Stimulated activated CD4-positive, alpha-beta T cell treated with anti-CD3 and anti-CD28 coated beads, Interleukin-4, amount 100 ng/mL, for 48 hours (primary cell): ENCODE measurements at regions not wholly inside any gene's neighbourhood (a gene's known extent, or its start where the extent isn't known, plus 50 kb on each side); places are given as distances from the start of the nearest gene placed in this dataset.
"Not testable (repeated sequence)": the region's sequence is repeated elsewhere in the genome, so short reads cannot be mapped to it uniquely, and the experiment has no call there.

ENCODE experiments used
- DNase-seq, 2 donors: peaks; one replicate each; pipeline ENCODE4 v3.0.0-alpha.2; 2020; ENCODE audit warnings: low read depth in 2 of 2

DNA sequence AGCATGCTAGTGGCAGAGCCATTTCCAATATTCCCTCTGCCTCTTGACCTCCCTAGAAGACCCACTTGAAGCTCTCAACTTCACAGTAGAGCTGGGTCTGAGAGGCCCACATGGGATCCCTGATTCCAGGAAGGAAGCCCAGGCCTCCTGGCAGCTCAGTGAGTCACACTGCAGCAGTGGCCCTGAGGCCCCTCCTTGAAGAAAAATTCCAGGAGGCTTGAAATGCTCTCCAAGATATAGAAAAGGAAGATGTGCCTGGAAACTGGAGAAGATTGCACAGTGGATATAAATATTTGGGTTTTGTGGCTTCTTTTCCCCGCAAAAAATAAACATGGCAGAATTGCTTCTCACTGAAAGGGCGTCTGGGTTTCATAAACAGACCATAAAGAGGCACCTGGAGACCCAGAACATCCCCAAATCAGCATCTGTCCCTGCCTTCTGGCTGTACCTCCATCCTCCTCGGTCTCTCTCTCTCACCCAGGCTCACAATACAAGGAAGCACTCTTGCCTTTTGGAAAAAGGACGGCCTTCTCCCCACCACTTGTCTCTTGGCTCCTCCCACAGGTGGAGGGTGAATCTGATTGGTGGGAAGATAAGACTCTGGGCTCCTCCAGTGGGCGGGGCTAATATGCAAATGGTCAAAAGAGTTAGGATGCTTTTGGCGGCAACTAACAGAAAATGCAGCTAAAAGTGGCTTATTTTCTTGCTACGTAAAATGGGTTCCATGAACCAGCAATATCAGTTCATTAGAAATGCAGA lies 200.0 kb upstream of the SULF2 start:
- no peak for DNase-seq

DNA sequence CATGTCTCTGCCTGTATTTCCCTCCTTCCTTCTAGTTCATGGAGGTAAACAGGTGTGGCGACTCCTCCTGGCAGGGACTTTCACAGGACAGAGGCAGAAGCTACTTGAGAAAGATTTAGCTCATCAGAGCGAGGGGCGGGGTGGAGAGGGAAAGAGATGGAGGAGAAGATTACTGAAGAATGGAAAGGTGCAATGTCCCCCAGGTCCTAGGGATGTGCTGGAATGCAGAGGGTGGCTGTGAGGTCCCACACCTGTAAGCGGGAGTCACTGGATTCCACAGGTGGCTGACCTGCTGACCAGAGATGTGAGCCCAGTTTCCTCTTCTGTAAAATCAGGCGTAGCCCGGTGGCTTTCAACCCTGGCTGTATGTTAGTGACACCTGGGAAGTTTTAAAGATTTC lies 199.2 kb upstream of the SULF2 start:
- DNase-seq: no peak

DNA sequence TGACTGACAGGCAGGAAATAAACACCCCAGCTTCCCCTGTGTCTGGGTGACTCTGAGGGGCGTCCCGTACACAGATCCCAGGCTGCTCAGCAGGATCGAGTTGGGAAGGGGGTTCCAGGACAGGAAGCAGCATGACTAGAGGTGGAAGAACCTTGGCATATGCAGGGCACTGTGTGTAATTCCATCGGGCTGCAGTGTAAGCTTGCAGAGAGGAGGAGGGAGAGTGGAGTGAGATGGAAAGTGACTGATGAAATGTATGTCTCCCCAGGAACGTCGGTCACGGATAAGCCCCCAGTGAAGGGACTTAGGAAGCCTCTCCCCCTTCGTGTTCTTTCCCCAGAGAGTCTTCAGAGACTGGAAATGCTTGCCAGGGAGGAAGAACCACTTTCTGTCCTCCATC lies 198.4 kb upstream of the SULF2 start:
- DNase-seq: not testable (repeated sequence)

DNA sequence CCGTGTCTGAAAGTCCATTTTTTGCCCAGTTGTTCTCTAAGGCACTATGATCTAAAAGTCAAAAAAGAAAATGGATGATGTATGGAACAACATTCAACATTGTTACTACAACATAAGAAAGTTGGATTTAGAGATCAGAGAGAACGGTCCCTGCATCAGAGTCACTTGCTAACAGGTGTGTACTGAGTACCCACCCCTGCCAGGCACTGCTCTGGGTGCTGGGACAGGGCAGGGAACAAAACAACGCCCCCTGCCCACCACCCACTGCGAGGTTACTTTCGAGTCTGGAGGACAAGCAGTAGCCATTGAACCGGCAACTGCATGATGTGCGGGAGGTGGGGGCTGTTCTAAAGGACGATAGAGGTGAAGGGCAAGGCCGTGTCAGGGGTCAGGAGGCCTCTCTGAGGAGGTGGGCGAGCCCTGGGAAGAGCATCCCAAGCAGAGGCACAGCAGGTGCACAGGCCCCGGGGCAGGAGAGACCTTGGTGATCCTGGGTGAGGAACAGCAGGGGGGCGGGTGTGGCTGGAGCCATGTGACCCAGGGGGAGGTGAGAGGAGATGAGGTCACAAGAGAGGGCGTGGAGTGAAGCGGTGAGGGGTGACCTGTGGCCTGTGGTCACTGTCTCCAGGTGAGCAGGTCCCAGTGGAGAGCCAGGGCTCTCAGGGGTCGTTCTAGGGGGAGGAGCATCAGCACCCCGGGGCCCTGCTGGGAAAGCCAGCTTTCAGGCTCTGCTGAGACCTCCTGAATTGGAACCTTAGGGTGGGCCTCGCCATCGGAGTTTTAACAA lies 197.5 kb upstream of the SULF2 start:
- no peak for DNase-seq

DNA sequence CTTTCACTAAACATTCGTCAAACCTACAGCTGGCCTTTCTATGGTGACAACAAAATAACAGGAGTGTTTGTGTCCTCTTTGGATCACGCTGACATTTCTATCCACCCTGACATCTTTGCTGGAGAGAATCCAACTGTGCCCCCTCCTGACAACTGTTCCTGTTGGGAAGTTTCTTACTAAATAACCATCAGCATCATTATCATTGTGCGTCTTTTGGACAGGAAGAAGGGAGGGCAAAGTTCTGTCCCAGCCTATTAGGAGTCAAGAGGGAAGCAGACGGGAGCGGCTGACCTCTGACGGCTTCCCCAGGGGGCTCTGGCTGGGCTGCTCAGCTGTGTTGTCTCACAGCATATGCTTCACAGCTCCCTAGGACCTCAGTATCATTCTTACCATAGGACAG lies 195.9 kb upstream of the SULF2 start:
- DNase-seq: no peak

DNA sequence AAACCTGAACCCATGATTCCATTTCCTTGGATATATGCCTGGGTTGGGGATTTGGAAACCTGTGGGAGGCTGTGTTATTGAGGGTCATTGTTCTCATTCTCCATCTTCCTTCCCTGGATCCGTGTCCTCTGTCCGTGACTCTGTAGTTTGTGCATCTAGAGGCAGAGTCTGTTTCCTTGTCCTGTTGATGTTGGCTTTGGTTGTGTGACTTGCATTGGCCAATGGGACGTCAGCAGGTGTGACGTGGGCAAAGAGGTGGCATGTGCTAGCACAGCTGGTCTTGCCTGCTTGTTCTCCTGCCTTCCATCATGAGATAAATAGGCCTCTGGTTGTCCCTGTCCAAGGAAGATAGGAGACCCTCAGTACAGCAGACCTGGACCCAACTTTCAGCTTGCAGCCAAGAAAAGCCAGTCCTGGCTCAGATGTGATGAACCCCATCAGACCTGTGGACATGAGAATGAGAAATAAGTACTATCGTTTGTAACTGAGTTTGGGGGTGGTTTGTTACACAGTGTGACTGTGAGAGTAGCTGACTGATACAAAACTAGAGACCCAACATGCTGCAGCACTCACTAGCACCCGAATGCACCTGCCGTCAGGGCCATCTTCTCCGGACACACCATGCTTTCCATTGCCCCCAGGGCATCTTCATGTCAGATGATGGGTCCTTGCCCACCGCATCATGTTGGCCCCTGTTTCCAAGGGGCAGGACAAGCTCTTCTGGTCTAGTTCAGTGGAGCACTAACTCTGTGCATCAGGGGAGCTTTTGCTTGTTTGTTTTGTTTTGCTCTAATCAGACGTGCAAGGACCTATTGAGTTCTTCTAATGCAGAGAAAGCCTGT lies 195.3 kb upstream of the SULF2 start:
- no peak for DNase-seq

DNA sequence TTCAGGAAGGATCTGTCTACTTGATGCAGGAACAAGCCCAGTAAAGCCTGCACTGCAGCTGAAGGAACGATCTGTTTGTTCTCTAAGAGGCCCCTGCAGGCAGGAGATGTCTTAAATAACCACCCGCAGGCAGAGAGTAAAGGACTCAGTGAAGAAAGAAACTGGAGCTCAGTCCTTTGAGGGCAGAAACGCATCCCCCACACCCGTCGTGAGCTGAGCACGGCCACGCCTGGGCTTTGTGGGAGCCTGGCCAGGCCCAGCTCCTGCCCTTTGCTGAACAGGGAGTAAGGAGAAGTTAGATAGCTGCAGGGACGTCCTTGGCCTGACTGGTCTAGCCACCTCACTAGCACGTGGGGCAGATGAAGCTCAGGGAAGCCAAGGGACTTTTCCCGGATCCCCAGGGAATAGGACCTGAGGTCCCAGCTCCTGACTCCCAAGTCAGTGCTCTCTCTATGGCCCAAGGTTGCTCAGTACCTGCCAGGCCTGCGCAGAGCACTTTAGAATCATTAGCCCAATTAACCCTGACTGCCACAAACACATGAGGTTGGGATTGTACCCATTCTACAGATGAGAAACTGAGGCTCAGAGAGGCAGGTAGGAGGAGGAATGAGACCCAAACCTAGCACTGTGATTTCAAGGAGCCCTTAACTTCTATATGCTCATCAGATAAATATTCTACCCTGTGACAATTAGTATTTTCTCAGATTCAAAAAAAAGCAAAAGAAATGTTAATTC lies 194.2 kb upstream of the SULF2 start:
- DNase-seq: not testable (repeated sequence)

DNA sequence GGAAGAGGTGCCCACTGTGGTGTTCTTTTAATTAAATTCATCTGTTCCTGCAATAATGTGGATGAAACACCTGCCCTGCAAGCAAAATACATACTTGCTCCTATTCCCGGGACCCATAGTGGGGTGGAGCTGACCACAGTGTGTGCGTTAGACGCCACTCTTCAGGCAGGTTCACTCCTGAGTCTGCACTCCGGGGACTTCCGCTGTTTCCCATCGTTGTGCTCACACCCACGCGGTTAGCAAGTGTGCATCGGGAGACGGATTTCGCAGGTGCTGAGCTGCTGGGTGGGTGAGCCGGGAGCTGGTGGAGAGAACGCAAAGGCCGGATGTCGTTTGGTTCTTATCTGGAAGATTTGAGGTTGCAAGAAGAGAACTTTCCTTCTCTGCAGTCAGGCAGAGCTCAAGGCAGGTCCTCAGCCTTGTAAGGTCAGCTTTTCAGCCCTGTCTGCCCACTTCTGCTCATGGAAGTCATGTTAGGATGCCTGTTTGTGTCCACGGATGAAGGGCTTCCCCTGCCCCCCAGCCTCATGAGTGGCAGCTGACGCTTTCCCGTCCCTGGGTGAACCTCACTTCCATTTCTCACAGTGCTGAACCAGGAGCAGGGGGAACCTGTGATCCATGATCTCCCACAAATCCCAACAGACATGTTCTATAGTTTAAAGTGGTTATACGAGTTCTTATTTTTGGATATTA lies 193.3 kb upstream of the SULF2 start:
- DNase-seq: not testable (repeated sequence)

DNA sequence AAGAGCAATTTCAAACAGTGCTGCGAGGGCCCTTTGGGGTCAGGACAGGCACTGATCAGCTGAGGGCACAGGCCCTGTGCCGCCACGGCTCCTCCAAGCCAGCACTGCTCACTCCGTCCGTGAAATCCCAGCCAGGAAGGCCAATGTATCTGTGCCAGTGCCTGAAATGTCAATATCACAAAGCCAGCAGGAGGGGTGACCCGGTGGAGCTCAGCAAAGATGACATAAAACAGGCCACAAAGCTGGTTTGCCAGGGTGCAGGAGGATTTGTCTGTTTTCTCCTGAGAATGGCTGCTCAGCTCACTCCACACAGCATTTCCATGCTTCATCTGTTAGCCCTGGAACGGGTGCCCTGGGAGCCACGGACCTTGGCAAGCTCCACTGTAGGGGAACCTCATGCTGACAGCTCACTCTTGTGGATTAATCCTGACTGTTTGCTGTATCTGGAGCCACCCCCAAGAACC lies 192.5 kb upstream of the SULF2 start:
- not testable (repeated sequence) for DNase-seq

DNA sequence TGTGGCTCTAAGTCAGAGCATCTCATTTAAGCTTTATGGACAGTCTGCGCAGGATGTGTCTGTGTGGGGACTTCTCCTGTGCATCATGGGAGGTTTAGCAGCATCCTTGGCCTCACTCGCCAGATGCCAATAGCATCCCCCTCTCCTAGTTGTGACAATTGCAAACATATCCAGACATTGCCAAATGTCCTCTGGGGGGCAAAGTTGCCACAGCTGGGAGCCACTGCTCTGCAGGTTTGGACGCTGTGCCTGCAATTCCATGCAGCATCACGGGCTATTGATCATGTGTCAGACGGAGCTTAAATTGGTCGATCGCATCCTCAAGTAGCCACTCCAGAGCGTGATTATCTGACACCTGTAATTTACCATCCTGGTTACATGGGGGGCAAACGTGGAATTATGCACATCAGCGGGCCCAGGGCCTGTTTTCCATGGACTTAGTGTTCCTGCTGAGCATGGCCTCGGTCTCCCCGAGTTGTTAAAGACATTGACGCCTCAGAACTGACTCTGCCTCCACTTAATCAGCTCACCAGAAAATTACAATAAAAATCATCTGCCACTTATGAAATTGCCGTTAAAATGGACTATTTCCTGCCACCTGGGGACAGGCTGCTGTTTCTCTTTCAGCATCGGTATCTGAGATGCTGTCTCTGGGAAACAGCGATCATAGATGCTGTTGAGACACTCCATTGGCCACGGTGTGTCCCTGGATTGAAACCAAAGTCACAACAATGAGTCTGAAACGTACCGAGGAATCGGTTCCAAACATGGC lies 191.9 kb upstream of the SULF2 start:
- DNase-seq: not testable (repeated sequence)

DNA sequence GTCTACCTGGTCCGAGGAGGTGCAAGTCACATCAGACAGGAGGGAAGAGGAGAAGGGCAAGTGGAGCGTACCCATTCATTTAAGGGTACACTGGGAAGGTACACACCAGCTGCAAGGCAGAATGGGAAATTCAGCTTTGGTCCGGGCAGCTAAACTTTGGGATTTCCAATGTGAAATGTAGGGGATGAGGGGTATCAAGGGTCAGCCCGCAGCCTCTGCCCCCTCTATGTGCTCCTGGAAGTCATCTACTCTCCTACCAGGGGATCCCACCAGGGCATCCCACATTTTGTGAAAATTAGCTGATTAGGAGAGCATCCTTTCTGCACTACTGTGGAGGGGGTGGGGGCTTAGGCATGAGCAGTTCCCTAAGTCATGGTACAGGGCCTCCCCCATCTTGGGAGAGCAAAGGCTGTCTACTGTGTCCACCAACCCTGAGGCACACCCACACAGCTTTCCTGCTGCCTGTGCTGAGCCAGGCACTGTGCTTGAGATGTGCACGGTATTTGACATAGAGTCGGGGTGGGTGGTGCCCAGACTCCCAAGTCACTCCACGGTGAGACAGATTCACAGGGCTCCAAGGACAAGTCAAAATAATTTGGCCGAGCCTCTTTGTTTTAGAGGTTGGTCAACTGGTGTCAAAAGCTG lies 189.1 kb upstream of the SULF2 start:
- no peak for DNase-seq

DNA sequence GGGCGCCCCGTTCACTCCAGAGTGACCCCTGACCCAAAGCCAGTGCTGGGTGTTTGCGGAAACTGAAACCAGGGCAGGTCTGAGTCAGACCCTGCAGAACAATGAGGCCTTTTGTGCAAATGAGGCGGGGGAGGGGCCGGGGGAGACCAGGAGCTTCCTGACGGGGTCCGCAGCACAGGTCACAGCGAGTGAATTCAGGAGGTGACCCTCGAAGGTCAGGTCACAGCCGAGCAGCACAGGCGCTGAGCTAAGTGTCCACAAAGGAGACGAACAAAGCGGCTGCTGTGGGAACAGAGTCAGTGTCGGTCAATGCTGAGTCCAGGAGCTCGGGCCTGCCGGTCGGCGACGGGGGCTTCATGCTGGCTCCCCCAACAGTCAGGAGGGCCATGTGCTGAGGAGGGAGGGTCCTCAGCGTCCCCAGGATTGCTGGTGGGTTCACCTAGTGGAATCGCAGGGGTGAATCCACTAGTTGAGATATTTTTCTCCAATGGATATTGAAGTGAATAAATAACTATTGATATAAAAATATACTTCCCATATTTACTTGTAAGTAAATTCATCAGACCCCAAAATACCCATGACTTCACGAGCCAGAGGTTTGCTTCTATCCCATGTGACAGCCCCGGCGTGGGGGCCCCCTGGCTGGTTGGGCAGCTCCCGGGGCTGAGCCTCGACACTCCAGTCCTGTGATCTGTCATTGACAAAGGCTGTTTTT lies 188.4 kb upstream of the SULF2 start:
- DNase-seq: no peak

DNA sequence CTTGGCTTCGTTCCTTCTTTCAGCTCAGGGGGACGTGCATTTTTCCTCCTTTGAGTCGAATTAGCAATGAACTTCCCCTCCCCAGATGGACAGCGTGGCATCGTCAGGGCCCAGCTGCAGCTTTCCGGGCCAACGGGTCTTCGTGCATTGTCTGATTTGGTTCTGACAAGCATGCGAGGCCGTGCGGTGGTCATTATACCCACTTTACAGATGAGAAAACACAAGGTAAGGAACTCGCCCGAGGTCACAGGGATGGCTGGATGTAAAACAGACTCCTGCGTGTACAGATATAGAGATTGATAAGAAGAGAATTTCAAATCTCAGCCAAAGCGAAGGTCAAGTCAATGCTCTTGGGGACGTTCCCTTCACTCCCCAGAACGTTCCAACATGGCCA lies 187.6 kb upstream of the SULF2 start:
- no peak for DNase-seq

DNA sequence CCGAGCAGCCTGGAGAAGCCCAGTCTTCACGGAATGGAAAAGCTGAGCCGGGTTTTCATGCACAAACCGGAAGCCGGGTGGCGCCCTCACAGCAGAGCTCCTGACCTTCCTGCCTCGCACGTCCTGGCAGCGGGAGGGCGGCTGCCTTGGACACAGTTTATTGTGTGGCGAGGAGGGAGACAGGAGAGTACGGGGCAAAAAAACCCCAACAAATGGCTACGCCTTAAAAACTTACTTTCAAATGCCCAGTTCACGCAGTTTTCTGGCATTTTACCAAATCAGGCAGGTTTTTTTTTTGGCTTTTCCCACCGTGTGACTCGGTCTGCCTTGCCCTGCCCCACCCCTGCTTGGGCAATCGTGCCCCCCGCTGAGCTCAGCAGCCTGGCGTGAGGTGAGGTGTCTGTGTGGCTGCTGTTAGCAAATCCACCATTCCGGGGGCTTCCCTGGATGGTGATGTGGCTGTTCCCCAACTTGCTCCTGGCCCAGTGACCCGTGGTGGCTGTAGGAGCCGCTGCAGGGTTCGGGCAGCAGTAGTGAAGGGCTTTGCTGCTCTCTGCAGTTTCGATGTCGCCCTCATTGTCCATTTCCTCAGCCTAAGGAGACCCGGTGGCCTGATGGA lies 187.1 kb upstream of the SULF2 start:
- not testable (repeated sequence) for DNase-seq

DNA sequence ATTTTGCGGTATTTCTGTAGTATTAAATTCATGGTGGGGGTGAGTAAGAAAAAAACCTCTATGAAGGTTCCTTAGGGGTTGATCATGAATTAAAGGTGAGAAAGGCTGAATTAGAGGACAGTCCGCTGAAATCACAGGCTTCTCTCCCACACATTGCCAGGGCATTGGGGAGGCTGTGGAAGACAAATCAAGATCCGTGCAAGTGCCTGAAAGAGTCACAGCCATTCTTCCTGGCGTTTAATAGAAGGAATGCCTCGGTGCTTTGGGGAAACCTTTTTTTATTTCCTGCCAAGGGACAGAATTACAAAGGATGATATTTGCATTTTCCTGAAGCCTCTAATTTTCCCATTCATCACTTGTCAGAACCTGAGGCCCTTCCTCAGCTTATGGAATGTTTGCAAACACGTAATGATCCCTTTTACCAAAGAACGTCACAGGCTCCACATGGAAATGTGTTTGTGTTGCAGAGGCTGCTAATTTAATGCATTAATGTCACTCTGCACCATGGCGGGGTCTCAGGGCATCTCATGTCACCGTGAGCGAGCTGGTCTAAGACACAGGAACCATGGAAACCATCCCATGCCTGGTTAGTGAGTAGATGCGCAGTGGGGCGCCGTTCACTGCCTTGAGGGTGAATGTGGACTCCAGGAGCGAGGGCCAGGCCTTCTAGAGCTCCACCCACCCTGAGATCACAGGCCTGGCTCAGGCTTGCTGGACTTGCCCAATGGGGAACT lies 185.9 kb upstream of the SULF2 start:
- no peak for DNase-seq

DNA sequence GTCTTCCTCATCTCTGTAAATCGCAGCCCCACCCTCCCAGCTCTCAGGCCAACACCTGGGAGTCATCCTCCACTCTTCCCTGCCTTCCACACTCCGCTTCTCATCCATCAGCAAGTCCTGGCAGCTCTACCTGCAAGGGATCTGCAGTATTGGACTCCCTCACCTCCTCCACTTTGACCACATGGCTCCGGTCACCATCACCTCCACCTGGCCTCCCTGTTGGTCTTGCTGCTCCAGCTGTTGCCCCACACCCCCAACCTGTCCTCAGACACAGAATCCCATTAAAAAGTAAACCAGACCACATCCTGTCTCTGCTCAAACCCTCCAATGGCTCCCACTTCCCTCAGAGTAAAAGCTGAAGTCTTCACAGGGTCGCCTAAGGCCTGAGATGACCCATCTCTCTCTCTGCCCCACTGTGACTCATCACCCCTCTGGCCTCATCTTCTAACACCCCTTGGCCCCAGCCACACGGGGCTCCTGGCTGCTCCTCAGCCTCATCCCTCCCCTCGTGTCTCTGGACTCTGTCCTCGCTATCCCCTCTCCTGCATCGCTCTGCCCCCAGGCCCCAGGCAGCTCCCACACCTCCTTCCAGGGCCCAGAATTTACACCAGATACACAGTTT lies 185.1 kb upstream of the SULF2 start:
- DNase-seq: no peak

DNA sequence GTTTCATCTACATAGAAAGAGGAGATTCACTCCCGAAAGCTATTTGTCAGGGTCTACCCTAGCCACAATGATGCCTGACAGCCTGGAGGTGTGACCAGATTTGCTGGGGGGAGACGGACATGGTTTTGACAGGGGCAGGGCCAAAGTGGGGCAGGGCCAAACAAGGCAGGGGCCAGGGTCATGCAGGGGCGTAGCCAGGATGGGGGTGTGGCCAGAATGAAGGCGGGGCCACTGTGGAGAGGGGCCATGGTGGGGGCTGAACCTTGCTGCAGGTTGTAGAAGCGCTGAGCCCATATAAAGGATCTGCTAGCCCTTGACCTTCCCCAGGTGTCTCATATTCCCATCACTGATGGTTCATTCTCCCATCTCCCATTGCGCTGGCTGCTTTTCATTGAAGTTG lies 184.1 kb upstream of the SULF2 start:
- DNase-seq: no peak
